ENCODE measurements at regions not wholly inside any gene's neighbourhood (a gene's known extent, or its start where the extent isn't known, plus 50 kb on each side); places are given as distances from the start of the nearest gene placed in this dataset.

DNA sequence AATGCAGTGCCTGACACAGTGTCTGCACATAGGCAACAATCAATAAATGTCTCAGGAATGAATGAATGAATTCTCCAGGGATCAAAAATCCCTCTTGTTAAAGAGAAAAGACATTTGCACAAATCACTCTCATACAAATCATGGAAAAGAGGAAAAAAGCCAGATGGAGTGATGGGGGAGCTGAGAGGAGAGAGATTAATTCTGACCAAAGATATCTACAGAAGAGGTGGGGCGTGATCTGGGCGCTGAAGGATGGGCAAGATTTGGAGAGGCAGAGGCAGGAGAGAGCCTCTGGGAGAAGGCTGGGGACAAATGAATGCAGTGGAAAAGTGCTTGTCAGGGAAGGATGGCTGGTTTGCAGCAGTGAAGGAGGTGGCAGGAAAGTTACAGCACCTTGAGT, 142.9 kb upstream of the BACH2 start:
- intact Hi-C loops (cut with DNase I): no loop called here
- ATAC-seq (no peak), DNase-seq (ENCODE audit: low spot score) (no peak)

DNA sequence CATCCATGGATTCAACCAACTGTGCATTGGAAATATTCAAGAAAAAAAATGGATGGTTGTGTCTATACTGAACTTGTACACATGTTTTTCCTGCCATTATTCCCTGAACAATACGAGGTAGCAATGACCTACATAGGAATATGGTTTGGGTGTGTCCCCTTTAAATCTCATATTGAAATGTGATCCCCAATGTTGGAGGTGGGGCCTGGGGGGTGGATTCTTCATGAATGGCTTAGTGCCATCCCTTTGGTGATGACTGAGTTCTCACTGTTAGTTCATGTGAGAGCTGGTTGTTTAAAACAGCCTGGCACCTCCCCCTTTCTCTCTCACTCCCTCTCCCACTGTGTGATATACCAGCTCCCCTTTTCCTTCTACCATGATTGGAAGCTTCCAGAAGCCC, 139.8 kb upstream of the BACH2 start:
- DNase-seq (ENCODE audit: low spot score): no peak
- intact Hi-C loops (cut with DNase I): no loop called here
- no peak for ATAC-seq

DNA sequence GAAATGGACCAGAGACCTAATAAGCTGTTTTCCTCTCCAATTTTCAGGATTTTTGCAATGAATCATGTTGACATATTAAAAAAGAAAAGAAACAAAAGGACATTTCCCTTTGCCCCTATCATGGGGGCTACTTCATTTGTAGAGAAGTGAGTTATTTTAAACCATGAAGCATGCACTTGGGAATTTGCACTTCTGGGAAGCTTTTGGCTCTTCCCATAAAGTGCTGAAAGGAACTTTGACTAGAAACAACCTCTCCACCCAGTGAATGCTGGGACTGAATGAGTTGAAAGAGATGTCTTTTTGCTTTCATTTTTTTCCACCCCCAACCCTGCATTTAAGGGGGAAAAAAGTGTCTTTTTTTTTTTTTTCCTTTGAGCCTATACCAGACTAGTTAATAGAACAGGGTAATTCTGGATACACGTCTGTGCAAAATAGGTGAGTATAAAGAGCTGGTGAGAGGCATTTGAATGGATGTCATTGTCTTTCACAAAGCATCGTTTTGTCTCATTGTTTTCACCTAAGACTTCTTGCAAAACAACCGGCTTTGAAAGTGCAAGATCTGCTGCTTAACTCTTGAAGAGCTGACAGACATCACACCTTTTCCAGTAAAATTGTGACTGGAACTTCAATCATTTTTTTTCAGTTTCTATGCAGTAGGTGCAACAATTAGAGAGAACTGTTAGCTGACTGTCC, 138.7 kb upstream of the BACH2 start:
- DNase-seq (ENCODE audit: low spot score) (no peak), ATAC-seq (no peak)
- intact Hi-C loops (cut with DNase I): no loop called here

DNA sequence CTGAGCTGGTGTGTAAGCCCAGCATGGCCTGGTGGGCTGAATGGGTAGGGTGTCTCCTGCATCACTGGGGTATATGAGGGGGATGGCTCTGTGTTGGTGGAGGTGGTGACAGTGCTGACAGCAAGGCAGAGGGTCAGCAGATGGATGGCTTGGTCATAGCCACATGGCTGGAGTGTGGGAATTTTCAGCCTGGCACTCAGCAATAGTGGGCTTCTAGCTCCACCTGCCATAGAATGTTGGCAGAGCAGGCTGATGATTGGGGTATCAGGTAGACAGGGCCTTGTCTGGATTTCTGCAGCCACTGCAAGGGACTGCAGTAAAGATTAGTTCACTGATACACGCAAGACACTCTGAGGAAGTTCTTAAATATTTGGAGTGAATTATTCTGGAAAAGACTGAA, 137.5 kb upstream of the BACH2 start:
- intact Hi-C loops (cut with DNase I): no loop called here
- no peak for DNase-seq (ENCODE audit: low spot score)
- no peak for ATAC-seq

DNA sequence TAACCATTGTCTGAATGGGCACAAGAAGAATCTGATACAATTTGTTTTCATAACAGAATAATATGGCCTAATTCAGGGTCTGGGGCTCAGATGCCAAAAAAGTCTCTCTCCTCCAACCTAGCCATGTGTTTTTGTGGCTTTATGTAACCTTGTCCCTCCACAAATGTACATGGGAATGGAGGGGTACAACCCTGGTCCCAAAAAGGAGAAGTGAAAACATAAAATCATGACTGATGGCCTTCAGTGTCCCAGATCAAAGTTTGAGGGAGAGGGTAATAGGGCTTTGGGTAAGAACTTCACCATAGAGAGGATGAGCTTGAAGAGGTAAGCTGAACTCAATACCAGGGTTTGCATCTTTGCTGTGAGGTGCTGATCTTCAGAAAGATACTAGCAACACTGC, 136.3 kb upstream of the BACH2 start:
- no peak for DNase-seq (ENCODE audit: low spot score)
- intact Hi-C loops (cut with DNase I): no loop called here
- no peak for ATAC-seq

DNA sequence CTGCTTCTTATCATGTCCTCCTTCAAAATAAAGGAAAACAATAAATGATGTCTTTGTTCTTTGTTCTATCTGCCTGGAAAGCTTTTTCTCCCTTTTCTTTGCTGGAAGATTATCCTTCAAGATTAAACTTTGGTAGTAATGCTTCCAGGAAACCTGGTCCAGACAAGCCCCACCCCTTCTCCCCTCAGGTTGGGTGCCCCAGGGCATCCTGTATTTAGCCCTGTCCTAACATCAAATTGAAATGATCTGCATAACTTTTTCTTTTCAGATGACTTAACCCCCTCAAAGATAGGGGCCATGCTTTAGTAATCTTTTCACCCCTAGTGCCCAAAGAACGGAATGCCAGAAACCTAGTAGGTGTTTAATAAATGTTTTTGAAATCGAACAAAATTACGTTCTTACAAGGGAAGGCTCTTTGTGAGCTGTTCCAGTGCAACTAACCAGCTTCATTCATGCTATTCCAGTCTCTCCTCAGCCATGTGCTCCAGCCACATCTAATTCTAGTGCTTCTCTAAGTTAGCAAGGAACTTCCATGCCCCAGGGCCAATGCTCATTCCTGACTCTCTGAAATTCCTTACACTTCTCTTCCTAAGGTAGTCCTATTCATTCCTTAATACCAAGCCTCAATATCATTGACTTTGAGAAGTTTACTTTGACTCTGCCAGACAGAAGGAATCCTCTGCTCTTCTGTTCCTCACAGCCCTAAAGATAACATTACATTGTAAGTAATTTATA, 135.6 kb upstream of the BACH2 start:
- DNase-seq (ENCODE audit: low spot score) (no peak), ATAC-seq (no peak)
- intact Hi-C loops (cut with DNase I): no loop called here

DNA sequence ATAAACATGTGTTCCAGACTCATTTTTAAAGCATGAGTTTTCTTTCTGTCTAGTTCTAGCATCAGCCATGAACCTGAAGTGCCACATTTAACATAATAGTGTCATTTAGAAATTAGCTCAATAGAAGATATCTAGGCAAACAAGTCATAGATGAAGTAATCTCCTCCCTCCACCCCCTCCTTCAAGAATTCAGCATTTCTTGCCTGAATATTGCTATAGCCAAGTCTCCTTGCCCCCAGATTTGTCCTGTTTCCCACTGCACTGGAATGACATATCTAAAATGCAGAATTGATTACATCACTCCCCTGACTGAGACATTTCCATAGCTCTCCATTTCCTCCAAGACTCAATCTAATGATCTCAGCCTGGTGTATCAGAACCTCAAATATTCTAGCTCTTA, 134.9 kb upstream of the BACH2 start:
- intact Hi-C loops (cut with DNase I): no loop called here
- ATAC-seq (no peak), DNase-seq (ENCODE audit: low spot score) (no peak)

DNA sequence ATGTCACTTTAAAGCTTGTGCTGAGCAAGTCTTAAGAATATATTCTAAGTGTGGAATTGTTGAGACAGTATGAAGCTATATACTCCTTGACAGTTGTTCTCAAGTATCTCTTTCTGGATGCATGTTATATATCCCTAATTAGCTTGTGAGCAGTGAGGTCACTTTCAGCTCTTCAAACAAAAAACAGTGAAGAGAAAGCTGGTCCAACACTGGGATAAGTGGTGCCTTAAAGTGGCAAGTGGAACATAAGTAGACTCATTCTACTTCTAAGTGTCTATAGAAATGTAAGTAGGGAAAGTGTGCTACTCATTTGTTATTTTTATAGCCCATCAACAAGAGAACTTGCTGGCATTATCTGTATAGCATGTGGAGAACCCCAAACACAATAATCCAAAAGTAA, 133.1 kb upstream of the BACH2 start:
- intact Hi-C loops (cut with DNase I): no loop called here
- no peak for ATAC-seq
- no peak for DNase-seq (ENCODE audit: low spot score)

DNA sequence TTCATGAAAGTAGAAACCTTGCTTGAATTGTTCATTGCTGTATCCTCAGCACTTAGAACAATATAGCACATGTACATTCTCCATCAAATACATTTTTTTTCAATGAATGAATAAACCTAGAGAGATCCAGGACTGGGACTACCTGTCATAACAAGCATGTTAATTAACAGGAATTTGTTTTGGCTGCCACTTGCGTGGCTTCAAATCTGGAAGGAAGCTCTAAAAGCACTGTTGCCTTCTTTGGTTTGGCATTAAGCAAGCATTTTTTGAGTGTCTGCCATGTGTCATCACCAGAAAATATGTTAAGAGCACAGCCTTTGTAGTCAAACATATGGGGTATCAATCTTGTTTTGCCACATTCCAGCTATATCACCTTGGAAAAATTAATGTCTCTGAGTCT, 131.9 kb upstream of the BACH2 start:
- intact Hi-C loops (cut with DNase I): no loop called here
- DNase-seq (ENCODE audit: low spot score) (no peak), ATAC-seq (no peak)

DNA sequence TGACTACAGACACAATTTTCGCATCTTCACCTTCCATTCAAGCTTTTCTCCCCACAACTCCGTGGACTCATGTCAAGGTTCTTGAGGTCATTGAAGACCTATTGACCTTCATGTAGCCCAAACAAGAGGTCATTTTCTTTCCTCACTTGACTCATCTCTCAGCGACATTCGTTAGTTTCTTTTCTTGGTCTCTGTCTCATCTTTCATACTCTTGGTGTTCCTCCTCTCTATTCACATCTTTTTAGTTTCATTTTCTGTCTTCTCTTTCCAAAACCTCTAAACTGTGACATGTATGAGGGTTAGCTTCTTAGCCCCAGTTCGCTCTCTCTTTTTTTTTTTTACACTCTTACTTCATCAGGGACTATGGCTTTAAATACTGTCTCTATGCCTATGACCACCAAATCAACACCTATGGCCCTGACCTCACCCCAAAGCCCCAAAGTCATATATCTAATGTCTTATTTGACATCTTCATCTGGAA, 128.6 kb upstream of the BACH2 start:
- no peak for ATAC-seq
- DNase-seq (ENCODE audit: low spot score): no peak
- intact Hi-C loops (cut with DNase I): no loop called here

DNA sequence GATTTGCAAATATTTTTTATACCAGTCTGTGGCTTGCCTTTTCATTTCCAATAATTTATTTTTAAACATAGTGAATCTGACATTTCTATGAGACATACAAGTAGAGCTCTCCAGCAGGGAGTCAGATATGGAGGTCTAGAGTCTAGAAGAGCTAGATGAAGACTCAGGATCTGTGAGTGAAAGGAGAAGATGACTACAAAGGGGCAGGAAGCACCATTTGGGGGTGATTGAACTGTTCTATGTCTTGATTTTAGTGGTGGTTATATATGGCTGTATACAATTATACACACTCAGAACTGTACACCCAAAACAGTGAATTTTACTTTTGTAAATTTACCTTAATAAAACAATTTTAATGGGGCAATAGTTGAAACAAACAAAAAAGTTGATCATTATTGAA, 127.9 kb upstream of the BACH2 start:
- intact Hi-C loops (cut with DNase I): no loop called here
- DNase-seq (ENCODE audit: low spot score): no peak

DNA sequence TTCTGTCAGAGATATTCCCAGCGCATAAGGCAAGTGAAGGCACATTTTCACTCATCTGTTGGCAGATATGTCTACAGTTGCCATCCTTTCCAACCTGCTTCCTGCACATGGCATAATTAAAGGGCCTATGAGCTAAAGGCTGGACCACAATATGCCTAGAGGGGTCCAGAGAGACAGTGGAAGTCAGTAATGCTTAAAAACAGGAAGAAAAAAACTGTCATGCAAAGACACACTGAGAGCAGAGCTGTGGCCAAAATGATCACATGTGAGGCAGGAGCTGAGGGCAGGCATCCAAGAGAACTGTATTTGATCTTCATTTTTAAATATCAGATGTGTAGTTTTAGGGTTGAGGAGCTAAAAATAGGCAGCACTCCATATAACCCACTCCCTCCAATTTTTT, 125.0 kb upstream of the BACH2 start:
- no peak for ATAC-seq
- DNase-seq (ENCODE audit: low spot score): no peak
- intact Hi-C loops (cut with DNase I): no loop called here

More for the DNA sequence above, 127.9 kb upstream of the BACH2 start:
- no peak for ATAC-seq

DNA sequence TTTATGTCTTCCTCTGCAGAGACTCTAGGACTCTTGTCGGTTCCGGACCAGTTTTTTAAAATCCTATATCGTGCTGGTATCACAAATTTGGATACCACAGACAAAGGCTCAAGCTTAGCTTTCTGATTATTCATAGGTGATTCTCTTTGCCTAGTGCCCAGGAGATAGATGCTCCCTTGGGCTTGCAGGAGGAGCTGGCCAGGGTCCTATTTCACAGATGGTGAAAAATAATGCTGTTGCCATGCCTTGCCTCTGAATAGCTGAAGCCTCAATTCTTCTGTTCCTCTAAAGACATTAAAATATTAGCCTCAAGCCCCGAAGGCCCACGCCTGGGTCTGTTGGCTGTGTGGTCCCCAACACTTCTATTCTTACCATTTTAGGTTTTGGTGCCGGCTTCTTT, 123.9 kb upstream of the BACH2 start:
- no peak for ATAC-seq
- no peak for DNase-seq (ENCODE audit: low spot score)
- intact Hi-C loops (cut with DNase I): no loop called here

DNA sequence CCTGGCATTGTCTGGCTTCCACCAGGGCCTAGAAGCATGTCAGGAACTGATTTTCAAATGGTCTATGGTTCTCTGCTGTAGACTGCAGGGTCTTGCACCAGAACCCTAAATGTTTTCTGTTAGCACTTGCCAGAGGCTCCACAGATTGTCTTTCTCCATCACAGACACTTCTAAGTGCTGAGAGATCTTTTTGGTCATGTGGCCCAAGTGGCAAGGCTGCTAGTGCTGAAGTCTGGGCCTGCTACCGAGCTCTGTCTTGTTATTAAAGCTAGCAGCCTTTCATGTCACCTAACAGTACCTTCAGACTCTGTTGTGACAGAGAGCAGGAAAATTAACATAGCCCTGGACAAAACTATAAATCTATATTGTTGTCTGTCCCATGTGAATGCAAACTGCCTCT, 120.7 kb upstream of the BACH2 start:
- ATAC-seq (no peak), DNase-seq (ENCODE audit: low spot score) (no peak)
- intact Hi-C loops (cut with DNase I): no loop called here

DNA sequence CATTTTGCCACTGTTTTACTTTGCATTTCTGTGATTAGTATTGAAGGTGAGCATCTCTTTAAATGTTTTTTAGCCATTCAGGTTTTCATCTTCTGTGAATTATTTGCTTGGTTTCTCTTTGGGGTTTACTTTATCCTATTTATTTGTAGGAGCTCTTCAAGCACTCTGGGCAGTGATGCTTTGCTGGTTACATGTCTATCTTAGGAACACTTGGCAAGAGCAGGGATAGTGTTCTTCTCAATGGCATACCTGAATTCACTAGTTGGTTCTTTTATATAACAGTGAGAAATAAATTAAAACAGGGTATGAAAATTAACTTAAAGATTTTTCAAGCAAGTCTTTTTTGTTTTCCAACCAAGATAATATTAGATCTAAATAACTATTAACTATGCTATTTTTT, 119.7 kb upstream of the BACH2 start:
- DNase-seq (ENCODE audit: low spot score): no peak
- no peak for ATAC-seq
- intact Hi-C loops (cut with DNase I): no loop called here

DNA sequence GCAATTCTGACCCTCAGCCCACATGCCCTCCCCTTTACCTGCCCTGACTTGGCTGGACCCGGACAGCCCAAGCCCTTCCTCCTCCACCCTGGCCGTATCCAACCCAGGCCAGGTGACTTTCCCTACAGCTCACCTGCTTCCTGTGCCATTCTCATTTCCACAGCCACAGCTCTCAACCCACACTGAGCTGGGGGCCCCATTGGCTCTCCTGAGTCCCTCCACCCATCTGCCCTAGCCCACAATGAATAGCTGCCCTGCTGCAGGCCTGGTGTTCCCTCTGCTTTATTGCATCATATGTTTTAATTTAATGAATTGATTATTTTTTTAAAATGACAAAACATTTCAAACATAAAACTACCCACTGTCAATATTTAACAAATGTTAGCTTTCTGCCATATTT, 118.5 kb upstream of the BACH2 start:
- intact Hi-C loops (cut with DNase I): no loop called here
- ATAC-seq: no peak
- DNase-seq (ENCODE audit: low spot score): no peak

DNA sequence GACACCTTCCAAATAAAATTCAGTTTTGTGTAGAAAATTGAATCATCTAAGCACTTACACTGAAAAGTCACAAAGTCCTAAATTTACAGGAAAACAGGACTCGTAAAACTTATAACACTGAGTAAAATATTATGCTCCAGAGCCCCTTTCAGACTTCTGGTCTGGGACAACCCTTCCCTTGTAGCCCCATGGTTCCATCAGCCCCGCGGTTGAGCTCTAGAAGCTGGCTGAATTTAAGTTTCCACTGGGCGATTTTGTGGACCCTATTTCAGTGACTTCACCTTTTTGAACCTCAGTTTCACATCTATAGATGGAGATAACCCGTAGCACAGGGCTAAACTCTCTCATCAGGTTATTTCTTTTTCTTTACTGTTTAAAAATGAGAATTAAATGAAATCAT, 117.7 kb upstream of the BACH2 start:
- DNase-seq (ENCODE audit: low spot score): no peak
- intact Hi-C loops (cut with DNase I): no loop called here
- ATAC-seq: no peak

DNA sequence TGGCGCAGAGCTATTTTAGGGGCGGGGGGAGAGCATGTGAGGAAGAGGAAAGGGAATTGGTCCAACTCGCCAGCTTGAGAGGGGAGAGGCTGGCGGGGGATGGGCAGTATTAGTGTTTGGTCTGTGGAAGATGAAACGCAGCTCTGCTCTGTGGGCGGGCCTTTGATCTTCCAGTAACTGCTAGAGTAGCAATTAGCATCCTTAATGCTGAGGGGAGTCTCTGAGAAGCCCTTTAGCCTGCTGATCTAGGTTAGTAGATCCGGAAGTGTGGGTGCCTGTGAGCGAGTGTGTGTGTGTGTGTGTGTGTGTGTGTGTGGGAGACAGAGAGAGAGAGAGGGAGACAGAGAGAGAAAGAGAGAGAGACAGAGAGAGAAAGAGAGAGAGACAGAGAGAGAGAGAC, 117.2 kb upstream of the BACH2 start:
- ATAC-seq (peak; percentile 66), DNase-seq (ENCODE audit: low spot score) (no peak)
- intact Hi-C loops (cut with DNase I): no loop called here

DNA sequence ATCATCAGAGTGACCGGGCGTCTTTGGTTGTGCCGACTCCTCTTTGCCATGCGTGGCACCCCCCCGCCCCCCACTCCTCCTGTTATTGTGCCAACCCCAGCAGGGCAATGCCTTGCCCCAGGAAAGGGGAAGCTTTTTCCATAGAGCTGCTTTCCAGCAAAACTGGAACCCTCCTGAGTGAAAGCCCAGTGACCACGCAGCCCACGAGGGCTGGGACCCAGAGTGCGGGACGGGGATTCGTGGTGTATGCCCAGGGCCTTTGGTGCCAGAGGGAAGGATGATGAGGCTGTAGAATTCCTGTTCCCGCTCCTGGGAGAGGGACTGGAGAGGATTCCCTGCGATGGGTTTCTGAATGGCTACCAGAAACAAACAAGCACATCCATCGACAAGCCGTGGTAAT, 116.8 kb upstream of the BACH2 start:
- DNase-seq (ENCODE audit: low spot score): no peak
- intact Hi-C loops (cut with DNase I): no loop called here
- peak; percentile 27 for ATAC-seq

DNA sequence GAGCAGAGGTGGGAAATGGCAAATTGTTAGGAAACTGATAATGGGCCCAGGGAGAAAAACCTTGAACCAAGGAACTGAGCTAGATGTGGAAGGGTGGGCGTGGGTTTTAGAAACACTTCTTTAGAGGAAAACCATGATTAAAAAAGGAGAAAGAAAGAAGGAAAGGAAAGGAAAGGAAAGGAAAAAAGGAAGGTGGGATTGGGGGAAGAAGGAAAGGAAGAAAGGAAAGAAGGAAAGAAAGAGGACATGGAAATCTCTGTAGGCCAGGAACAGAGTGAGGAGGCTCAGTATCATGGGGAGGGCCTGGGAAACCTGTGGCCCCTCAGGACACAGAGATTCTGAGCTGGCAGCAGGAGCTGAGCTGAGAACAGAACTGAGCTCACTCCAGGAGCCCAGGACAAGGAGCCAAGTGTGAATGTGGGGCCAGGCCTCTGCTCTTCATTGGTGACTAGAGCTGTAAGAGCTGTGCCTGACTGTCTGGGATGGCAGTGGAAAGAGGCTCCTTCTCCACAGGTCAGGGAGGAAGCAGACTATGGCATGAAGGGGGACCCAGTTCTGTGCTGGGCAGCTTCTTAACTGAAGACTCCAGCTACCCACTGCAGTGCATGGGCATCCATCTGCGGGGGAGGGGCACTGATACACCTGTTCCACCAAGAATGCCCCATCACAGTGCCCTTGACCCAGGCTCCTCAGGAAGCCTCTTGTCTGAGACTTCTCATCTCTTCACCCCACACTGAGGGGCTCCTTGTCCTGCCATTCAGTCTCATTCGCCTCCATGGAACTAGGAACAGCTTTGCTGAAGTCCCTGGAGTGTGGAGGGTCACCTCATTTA, 116.1 kb upstream of the BACH2 start:
- DNase-seq (ENCODE audit: low spot score) (no peak), ATAC-seq (peak; percentile 16)
- intact Hi-C loops (cut with DNase I): no loop called here

All from sciatic nerve (tissue), 2 donors.